ENCODE measurements at regions not wholly inside any gene's neighbourhood (a gene's known extent, or its start where the extent isn't known, plus 50 kb on each side); places are given as distances from the start of the nearest gene placed in this dataset.
"Not testable (repeated sequence)": the region's sequence is repeated elsewhere in the genome, so short reads cannot be mapped to it uniquely, and the experiment has no call there.

GRCh38 chr6:9704989-9705388, 709.9 kb downstream of the TFAP2A start:
- no peak for DNase-seq (ENCODE audit: low read depth)

GRCh38 chr6:9702914-9703313, 712.0 kb downstream of the TFAP2A start:
- DNase-seq (ENCODE audit: low read depth): no peak

GRCh38 chr6:9699888-9700287, 715.0 kb downstream of the TFAP2A start:
- DNase-seq (ENCODE audit: low read depth): no peak

GRCh38 chr6:9697263-9697931, 717.5 kb downstream of the TFAP2A start:
- no peak for DNase-seq (ENCODE audit: low read depth)

- no peak for DNase-seq (ENCODE audit: low read depth)
Observed at GRCh38 chr6:9690388-9690787, 724.5 kb downstream of the TFAP2A start.

- not testable (repeated sequence) for DNase-seq (ENCODE audit: low read depth)
Observed at GRCh38 chr6:9680727-9681126, 734.1 kb downstream of the TFAP2A start.

GRCh38 chr6:9675122-9675521, 739.8 kb downstream of the TFAP2A start:
- DNase-seq (ENCODE audit: low read depth): no peak

GRCh38 chr6:9659848-9660247, 755.0 kb downstream of the TFAP2A start:
- DNase-seq (ENCODE audit: low read depth): no peak

- DNase-seq (ENCODE audit: low read depth): no peak
Observed at GRCh38 chr6:9657994-9658393, 756.9 kb downstream of the TFAP2A start.

GRCh38 chr6:9647599-9647998, 767.3 kb downstream of the TFAP2A start:
- no peak for DNase-seq (ENCODE audit: low read depth)

GRCh38 chr6:9647071-9647445, 767.8 kb downstream of the TFAP2A start:
- no peak for DNase-seq (ENCODE audit: low read depth)

GRCh38 chr6:9646342-9647070, 768.4 kb downstream of the TFAP2A start:
- DNase-seq (ENCODE audit: low read depth): no peak

- no peak for DNase-seq (ENCODE audit: low read depth)
Observed at GRCh38 chr6:9638861-9639260, 776.0 kb downstream of the TFAP2A start.

GRCh38 chr6:9634776-9635175, 780.1 kb downstream of the TFAP2A start:
- DNase-seq (ENCODE audit: low read depth): no peak

- no peak for DNase-seq (ENCODE audit: low read depth)
Observed at GRCh38 chr6:9632026-9632425, 782.8 kb downstream of the TFAP2A start.

GRCh38 chr6:9628819-9629218, 786.1 kb downstream of the TFAP2A start:
- no peak for DNase-seq (ENCODE audit: low read depth)

- DNase-seq (ENCODE audit: low read depth): no peak
Observed at GRCh38 chr6:9627916-9628315, 787.0 kb downstream of the TFAP2A start.

- no peak for DNase-seq (ENCODE audit: low read depth)
Observed at GRCh38 chr6:9623985-9624384, 790.9 kb downstream of the TFAP2A start.

GRCh38 chr6:9623228-9623832, 791.5 kb downstream of the TFAP2A start:
- no peak for DNase-seq (ENCODE audit: low read depth)

- DNase-seq (ENCODE audit: low read depth): no peak
Observed at GRCh38 chr6:9621276-9621675, 793.6 kb downstream of the TFAP2A start.

GRCh38 chr6:9620687-9621086, 794.2 kb downstream of the TFAP2A start:
- DNase-seq (ENCODE audit: low read depth): no peak

- no peak for DNase-seq (ENCODE audit: low read depth)
Observed at GRCh38 chr6:9620263-9620662, 794.6 kb downstream of the TFAP2A start.

- no peak for DNase-seq (ENCODE audit: low read depth)
Observed at GRCh38 chr6:9614778-9615177, 800.1 kb downstream of the TFAP2A start.

Data from activated T-helper 9 cell treated with anti-CD3 and anti-CD28 coated beads, Interleukin-2, amount 50 U/mL, for 16 hours (primary cell).